ENCODE measurements at regions not wholly inside any gene's neighbourhood (a gene's known extent, or its start where the extent isn't known, plus 50 kb on each side); places are given as distances from the start of the nearest gene placed in this dataset.
A peak's percentile ranks its signal among the peaks of the same experiment; 100 is the strongest.

DNA sequence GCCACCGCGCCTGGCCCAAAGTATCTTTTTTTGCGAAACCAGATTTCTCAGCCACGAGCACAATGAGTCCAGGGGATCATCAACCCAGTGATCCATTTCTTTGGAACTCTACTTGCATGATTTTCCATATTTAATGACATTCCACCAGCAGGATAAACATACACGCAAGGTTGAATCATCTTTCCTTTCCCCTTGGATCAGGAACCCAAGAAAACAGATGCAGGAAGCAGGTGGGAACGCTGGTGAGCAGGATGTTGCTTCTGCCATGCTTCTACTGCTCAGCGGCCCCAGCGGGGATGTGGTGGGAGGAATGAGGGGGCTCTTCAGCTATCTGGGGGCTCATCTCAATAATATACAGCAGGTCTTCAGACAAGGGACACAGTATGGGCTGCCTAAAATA, 118.2 kb downstream of the SEC61B start:
- H3K4me3 ChIP-seq (ENCODE audit: control insufficient read depth, low read depth, low read length): no peak overlapping the region
- no peak for TF ChIP-seq CTCF (conservative IDR thresholded peaks at IDR 0.05; ENCODE audit: control insufficient read depth, insufficient read depth, low read depth, low read length)
- peak; percentile 39 for DNase-seq (ENCODE audit: low read depth)

DNA sequence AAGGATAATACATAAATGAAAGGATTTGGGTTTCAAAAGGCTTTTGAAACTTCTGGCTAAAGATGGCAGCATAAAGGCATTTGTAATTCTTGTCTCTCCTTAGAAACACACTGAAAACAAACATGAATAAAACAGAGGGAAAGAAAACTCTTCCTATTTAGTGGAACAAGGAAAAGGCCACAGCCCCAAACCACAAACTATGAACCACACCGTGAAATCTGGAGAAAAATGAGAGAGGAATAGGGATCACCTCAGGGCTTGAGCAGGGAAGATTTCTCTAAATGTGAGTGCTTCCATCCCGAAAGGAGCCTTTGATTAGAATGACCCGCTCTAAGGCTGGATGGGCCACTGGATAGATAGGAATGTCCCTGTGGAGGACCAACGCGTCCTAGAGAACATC, 119.6 kb downstream of the SEC61B start:
- no peak overlapping the region for H3K4me3 ChIP-seq (ENCODE audit: control insufficient read depth, low read depth, low read length)
- no peak for TF ChIP-seq CTCF (conservative IDR thresholded peaks at IDR 0.05; ENCODE audit: control insufficient read depth, insufficient read depth, low read depth, low read length)
- DNase-seq (ENCODE audit: low read depth): no peak

GRCh38 chr9:99345451-99345850, 123.4 kb downstream of the SEC61B start:
- TF ChIP-seq CTCF (conservative IDR thresholded peaks at IDR 0.05; ENCODE audit: control insufficient read depth, insufficient read depth, low read depth, low read length): no peak
- no peak overlapping the region for H3K4me3 ChIP-seq (ENCODE audit: control insufficient read depth, low read depth, low read length)
- peak; percentile 21 for DNase-seq (ENCODE audit: low read depth)

GRCh38 chr9:99345942-99346341, 123.9 kb downstream of the SEC61B start:
- TF ChIP-seq CTCF (conservative IDR thresholded peaks at IDR 0.05; ENCODE audit: control insufficient read depth, insufficient read depth, low read depth, low read length): no peak
- H3K4me3 ChIP-seq (ENCODE audit: control insufficient read depth, low read depth, low read length): no peak overlapping the region
- DNase-seq (ENCODE audit: low read depth): peak; percentile 79

- no peak for DNase-seq (ENCODE audit: low read depth)
- TF ChIP-seq CTCF (conservative IDR thresholded peaks at IDR 0.05; ENCODE audit: control insufficient read depth, insufficient read depth, low read depth, low read length): no peak
- no peak overlapping the region for H3K4me3 ChIP-seq (ENCODE audit: control insufficient read depth, low read depth, low read length)
Measured at GRCh38 chr9:99347568-99347967, 125.5 kb downstream of the SEC61B start.

- H3K4me3 ChIP-seq (ENCODE audit: control insufficient read depth, low read depth, low read length): no peak overlapping the region
- TF ChIP-seq CTCF (conservative IDR thresholded peaks at IDR 0.05; ENCODE audit: control insufficient read depth, insufficient read depth, low read depth, low read length): no peak
- DNase-seq (ENCODE audit: low read depth): no peak
Measured at GRCh38 chr9:99348289-99348688, 126.2 kb downstream of the SEC61B start.

DNA sequence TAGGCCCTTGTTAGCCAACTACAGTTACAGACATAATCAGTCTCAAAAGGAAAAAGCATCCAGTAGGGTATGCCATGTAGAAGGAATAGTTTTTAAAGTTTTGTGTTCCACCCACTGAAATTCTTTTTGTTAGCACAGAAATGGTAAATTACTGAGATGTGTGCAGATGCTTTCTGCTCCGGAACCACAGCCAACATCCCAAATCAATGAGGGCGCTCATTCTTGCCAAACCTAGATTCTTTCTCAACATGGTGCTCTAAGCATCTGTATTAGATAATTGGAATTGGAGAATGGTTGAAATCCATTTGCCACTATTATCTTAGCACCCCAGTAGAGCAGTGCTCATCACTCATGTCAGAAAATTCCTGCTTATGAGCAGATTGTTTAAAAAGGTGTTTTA, 127.8 kb downstream of the SEC61B start:
- TF ChIP-seq CTCF (conservative IDR thresholded peaks at IDR 0.05; ENCODE audit: control insufficient read depth, insufficient read depth, low read depth, low read length): no peak
- no peak for DNase-seq (ENCODE audit: low read depth)
- H3K4me3 ChIP-seq (ENCODE audit: control insufficient read depth, low read depth, low read length): no peak overlapping the region
